Forelimb muscle (tissue), 1 donor: ENCODE measurements at regions not wholly inside any gene's neighbourhood (a gene's known extent, or its start where the extent isn't known, plus 50 kb on each side); places are given as distances from the start of the nearest gene placed in this dataset.

ENCODE experiments used
- DNase-seq: peaks from one replicate; pipeline ENCODE4 v3.0.0-alpha.2; 2013; ENCODE audit warnings: low read depth

GRCh38 chr3:68467465-68467864 is 464.9 kb downstream of the TAFA4 start:
- no peak for DNase-seq

GRCh38 chr3:68458581-68458980 is 473.8 kb downstream of the TAFA4 start:
- DNase-seq, result peak; percentile 22

DNA sequence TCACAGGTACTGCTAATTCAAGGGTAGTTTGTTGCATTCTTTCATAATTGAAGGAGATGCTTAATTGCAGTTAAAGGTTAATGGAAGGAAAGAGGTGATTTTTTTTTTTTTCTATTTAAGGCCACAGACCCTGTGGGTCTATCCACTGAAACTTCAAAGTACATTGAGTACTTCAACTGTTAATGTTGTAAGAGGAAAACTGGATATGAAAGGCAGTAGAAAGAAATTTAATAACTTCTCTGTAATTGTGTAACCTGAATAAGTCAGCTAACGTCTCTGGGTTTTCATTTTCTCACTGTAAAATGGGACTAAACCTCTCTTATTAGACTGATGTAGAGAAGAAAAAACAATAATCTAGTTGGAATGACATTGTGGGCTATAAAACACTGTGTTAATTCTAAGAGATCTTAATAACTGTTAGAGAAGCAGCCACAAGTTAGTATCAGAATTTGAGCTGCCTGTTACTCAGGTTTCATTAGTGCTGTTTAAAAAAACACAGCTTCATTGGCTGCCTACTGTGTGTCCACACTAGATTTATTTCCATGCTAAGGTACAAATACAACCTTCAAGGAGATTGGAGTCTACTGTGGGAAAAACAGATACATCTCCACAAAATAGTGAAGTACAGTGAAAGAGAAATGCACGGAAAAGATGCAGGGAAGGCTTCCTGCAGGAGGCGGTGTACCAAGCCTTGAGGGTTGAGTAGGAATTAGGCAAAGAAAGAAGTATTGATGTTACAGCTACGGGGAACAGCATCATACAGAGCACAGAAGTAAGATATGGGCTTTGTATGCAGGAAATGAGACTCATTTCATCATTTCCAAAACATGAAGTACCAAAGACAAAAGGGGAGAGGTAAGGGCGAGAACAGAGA is 483.6 kb downstream of the TAFA4 start:
- DNase-seq, result no peak

DNA sequence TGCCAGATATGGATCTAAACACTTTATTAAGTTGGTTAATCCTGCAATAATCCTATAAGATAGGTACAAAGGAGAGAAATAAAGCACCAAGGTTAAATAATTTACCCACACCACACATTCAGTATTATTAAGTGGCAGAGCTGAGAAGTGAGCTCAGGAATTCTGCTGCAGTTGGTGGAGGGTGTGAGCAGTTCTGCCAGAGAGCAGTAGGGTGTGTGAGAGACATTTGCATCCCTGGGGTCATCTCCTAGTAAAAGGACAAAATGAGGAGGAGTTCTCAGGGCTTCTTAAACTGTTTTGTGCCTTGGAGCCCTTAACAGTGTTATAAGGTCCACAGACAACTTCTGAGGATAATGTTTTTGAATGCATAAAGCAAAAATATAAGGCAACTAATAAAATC is 484.5 kb downstream of the TAFA4 start:
- no peak for DNase-seq

DNA sequence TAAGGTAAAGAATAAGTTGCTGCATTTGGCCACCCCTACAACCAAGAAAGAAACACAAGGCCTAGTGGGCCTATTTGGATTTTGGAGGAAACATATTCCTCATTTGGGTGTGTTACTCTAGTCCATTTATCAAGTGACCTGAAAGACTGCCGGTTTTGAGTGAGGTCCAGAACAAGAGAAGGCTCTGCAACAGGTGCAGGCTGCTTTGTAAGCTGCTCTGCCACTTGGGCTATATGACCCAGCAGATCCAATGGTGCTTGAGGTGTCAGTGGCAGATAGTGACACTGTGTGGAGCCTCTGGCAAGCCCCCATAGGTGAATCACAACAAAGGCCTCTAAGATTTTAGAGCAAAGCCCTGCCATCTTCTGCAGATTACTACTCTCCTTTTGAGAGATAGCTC is 491.3 kb downstream of the TAFA4 start:
- DNase-seq, result no peak

- no peak for DNase-seq
Observed at GRCh38 chr3:68436619-68437401, 495.5 kb downstream of the TAFA4 start.

DNA sequence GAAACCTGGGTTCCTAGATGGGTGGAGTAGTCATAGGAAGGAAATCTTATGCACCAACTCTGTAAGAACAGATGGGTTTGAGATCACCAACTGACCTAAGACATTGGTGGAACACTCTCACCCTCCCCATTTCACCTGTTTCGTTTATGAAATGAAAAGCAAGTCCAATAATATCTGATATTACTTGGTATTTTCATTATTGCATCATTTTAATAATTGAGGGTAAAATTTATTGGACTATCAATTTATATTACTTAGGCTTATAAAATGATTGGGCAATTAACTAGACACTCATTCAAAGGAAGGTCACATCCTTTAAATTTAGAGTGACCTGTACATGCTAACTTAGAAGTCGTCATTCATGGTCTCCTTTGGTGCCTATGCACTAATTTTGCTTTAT is 503.9 kb downstream of the TAFA4 start:
- no peak for DNase-seq

- no peak for DNase-seq
Observed at GRCh38 chr3:68424796-68425460, 507.4 kb downstream of the TAFA4 start.

DNA sequence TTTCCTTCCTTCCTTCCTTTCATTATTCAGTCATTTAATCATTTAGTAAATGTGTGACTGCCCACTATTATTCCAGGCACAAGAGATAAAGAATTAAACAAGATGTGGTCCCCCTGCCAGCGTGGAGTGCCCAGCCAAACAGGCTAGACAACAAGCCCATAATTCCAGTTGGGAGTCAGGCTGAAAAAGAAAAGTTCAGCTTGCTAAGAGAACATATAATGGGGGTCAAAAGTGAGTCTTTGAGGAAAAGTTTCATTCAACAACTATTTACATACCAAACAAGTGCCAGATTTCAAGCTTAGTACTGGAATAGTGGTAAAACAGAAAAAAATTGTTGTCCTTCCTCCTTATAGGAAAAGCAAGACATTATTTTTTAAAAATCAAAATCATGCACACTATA is 523.7 kb downstream of the TAFA4 start:
- no peak for DNase-seq

DNA sequence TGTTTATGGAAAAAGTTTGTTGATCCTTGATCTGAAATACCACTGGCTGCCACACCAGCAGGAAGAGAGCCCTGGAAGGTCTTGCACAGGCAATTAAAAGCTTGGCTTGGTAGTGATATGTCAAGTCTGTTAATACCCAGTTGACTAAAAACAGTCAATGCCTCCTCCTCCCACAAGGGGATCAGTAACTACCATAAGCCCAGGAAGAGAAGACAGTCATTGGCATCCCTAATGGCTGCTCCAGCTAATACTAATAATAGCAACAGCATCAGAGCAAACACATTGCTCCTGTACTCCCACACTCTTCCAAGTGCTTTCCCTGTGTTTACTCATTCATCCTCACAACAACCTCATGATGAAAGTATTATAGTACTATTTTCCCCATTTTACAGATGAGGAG is 528.6 kb downstream of the TAFA4 start:
- no peak for DNase-seq

DNA sequence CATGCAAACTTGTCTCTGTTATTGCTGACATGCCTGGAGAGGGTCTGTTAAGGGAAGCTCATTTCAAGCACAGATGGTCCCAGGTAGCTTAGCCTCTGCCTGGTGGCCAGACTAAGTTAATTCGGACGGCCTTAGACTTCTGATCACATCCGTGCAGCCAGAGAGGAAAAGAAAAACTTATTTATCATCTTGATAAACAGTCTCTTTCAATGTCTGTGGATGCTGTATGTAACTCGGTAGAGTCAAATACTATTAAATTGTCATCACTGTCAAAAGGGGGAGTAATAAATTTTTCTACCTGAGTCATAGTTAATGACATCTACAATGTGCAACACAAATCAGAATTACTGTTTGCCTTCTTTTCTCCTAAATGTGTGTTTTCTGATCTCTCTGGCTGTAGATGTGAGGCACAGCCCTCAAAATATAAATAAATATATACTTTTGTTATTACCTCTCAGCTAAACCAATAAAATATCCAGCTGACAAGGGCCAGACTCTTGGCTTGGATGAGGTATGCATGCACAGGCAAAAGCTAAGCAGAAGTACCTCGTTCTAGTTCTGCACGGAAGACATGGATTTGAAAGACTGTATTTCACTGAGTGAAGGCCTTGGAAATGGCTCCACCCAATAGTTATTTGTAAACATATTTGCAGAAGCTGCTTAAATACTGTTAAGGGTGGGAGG is 530.0 kb downstream of the TAFA4 start:
- DNase-seq, result no peak

GRCh38 chr3:68378631-68379030 is 553.7 kb downstream of the TAFA4 start:
- DNase-seq, result no peak

- no peak for DNase-seq
Observed at GRCh38 chr3:68373727-68374126, 558.6 kb downstream of the TAFA4 start.

GRCh38 chr3:68363796-68364195 is 568.6 kb downstream of the TAFA4 start:
- DNase-seq, result no peak

GRCh38 chr3:68360492-68360891 is 571.9 kb downstream of the TAFA4 start:
- DNase-seq, result no peak

DNA sequence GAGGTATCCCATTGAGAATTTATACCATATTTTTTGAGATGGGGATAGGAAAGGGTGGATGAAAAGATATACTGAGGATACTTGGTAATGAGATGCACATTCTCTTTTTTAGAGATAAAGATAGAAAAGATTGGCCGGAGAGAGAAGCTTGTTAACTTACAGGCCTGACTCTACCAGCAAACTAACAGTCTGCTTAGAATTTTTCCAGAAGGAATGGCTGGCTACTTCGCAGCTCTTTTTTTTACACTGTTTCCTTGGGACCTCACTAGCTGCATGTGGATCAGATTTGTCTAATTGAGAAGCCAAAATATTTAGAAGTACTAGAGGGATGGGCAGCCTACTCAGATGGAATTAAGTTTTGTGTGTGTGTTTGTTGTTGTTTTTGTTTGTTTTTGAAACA is 586.6 kb downstream of the TAFA4 start:
- DNase-seq, result no peak

GRCh38 chr3:68342426-68342825 is 589.9 kb downstream of the TAFA4 start:
- DNase-seq, result no peak

- DNase-seq, result no peak
Observed at GRCh38 chr3:68336042-68336441, 596.3 kb downstream of the TAFA4 start.

DNA sequence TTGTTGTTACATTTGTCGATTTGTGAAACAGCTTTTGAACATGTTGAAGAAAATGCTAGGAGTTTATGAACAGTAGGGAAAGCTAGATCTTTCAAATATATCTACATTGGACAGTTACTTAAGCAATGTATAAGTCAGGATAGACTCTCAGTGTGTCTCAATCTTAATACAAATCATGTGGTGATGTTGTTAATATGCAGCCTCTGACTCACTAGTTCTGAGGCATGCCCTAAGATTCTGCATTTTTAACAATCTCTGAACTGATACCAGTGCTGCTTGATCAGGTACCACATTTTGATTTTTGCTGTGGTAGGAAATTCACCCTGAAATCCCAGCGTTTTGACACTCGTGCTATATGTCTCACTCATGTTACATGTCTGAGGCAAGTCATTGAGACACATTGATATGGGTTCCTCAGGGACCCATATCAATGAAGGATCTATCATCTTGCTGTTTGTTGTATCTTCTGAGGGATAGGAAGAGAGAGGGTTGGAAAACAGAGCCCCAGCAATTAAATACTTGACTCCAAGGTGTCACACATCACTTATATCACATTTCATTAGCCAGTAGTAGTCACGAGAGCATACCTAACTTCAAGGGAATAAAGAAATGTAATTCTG is 597.9 kb downstream of the TAFA4 start:
- DNase-seq, result no peak

DNA sequence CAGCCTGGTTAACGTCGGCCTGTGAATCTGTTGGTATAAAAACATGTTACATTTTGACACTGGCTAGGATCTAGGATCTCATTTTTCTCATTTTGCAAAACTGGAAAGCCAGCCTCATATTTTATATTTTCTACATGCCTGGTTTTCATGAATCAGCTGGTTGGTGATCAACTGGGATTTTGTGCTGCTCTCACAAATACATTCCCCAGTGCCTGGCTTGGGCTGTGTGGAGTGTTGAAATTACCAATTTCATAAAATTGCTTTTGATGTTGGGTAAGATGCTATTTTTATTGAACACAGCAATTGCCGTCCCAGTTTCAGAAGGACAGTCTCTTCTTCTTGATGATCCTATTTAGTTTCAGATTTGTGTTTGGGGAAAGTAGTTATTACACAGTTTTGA is 604.3 kb downstream of the TAFA4 start:
- DNase-seq, result no peak

DNA sequence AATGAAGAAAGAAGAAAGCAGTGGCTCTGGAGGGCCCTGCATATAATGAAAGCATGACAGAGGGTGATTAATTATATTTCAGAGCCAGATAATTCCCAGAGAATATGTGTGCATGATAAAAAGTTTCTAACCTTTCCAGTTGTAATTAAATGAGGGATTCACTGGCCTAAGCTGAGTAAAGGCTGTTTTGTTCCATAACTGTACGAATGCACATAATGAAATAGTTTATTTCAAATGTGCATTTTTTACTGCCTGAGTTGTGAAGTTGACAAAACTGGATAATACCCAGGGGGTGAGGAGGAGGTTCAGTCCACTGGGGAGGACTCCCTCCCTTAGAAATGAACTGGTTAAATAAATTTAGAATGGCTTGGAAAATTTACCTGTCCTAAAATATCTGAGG is 616.4 kb downstream of the TAFA4 start:
- DNase-seq, result no peak

GRCh38 chr3:68315546-68315945 is 616.8 kb downstream of the TAFA4 start:
- DNase-seq, result no peak
